ENCODE measurements at regions not wholly inside any gene's neighbourhood (a gene's known extent, or its start where the extent isn't known, plus 50 kb on each side); places are given as distances from the start of the nearest gene placed in this dataset.

DNA sequence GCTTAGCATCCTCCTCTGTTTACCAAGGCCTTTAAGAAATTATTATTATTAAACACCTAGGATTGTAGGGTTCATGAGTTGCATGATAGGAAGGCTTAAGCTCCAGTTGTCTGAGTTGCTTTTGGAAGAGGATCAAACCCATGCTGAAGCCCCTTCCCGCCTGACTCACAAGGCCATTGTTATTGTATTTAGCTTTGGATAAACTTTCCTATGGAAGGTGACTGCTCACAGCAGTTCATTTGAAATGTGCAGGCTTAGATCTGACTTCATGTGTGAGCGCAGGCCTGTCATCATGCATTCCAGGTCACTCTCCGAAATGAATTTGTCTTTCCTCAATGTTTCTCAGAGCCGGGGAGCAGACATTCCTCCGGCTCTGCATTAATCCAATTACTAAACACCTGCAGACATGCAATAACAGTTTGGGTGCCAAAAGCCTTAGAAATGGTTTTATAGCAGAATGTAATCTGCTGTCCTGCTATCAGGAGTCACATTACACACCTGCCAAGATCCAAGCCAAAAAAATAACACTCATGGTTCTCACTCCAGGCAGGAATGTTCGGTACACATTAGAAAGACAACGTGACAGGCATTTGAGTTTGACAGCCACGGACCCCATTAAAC lies 119.9 kb downstream of the OSR1 start:
- no peak for TF ChIP-seq POLR2A (IDR thresholded peaks at IDR 0.05)
- TF ChIP-seq, protein P1, sequence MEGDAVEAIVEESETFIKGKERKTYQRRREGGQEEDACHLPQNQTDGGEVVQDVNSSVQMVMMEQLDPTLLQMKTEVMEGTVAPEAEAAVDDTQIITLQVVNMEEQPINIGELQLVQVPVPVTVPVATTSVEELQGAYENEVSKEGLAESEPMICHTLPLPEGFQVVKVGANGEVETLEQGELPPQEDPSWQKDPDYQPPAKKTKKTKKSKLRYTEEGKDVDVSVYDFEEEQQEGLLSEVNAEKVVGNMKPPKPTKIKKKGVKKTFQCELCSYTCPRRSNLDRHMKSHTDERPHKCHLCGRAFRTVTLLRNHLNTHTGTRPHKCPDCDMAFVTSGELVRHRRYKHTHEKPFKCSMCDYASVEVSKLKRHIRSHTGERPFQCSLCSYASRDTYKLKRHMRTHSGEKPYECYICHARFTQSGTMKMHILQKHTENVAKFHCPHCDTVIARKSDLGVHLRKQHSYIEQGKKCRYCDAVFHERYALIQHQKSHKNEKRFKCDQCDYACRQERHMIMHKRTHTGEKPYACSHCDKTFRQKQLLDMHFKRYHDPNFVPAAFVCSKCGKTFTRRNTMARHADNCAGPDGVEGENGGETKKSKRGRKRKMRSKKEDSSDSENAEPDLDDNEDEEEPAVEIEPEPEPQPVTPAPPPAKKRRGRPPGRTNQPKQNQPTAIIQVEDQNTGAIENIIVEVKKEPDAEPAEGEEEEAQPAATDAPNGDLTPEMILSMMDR (IDR thresholded peaks at IDR 0.05 in 4 of 5, conservative IDR thresholded peaks at IDR 0.05 in 1 of 5) = no peak
